Stimulated activated naive B cell treated with anti-CD40 and anti-IgM and Interleukin-4, amounts not matched to agents 10 μg/mL and 1 μg/mL and 100 μg/mL, for 72 hours (primary cell): ENCODE measurements at regions not wholly inside any gene's neighbourhood (a gene's known extent, or its start where the extent isn't known, plus 50 kb on each side); places are given as distances from the start of the nearest gene placed in this dataset.
"Not testable (repeated sequence)": the region's sequence is repeated elsewhere in the genome, so short reads cannot be mapped to it uniquely, and the experiment has no call there.

Source experiments
- ATAC-seq, 2 donors: fragments of 150-1000 bp; cut with Tn5 transposase; replicated peaks; 2 replicates each; pipeline ENCODE4 v1.10.0; 2021; ENCODE audit warnings: moderate library complexity in 1 of 2
- DNase-seq: peaks from one replicate; pipeline ENCODE4 v3.0.0; 2021
- H3K27ac Mint-ChIP-seq: one replicate; pipeline ENCODE4 v1.8.0; 2022; ENCODE audit warnings: mild to moderate bottlenecking, mixed read lengths
- H3K27me3 Mint-ChIP-seq, 2 donors: one replicate each; pipeline ENCODE4 v1.8.0; 2022; ENCODE audit warnings: mixed read lengths in 2 of 2
- H3K36me3 Mint-ChIP-seq, 2 donors: one replicate each; pipeline ENCODE4 v1.8.0; 2022; ENCODE audit warnings: mixed read lengths in 2 of 2, mild to moderate bottlenecking in 1 of 2
- H3K4me1 Mint-ChIP-seq, 2 donors: one replicate each; pipeline ENCODE4 v1.8.0; 2022; ENCODE audit warnings: mixed read lengths in 2 of 2, mild to moderate bottlenecking in 1 of 2
- H3K4me3 Mint-ChIP-seq, 2 donors: one replicate each; pipeline ENCODE4 v1.8.0; 2022; ENCODE audit warnings: mild to moderate bottlenecking in 2 of 2, mixed read lengths in 2 of 2, moderate library complexity in 1 of 2
- H3K9me3 Mint-ChIP-seq, 2 donors: one replicate each; pipeline ENCODE4 v1.8.0; 2022; ENCODE audit warnings: mixed read lengths in 2 of 2, mild to moderate bottlenecking in 1 of 2

DNA sequence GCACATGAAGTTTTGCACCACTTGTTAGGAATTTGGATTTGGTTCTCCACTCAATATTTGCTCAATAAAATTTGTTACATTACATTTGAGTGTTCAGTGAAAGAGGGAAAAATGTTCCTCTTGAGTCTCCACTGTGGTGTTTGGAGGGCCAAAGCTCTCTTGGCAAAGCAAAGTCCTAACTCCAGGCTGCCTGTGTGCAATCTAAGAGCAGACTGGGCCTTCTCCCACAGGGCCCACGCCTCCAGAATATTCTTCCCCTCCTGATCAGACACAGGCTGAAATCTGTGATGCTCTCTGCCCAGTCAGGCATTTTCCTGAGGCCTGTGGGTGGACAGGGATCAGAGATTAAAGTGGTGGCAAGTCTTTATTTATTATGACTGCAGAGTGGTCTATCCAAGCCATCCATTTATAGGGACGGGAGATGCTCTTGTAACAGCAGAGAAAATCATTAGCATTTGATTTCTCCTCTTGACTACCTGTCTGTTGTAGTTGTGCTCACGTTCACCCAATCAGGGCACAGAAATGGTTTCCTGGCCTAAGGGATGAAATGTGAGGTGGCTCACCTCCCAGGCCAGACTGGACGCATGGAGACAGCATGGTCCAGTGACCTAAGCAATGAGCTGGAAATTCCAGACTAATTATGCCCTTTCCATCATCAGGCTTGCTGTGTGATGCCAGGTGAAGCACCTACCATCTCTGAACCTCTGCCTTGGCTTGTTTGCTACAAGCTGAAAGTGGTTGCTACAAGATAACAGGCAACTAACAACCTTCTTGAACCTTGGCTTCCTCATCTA is 147.1 kb upstream of the NRBF2 start:
- H3K9me3 Mint-ChIP-seq: no peaks in the 10 kb centered on the region
- H3K36me3 Mint-ChIP-seq: no peaks in the 10 kb centered on the region
- H3K4me1 Mint-ChIP-seq: peaks cover 0 to 2% of the 10 kb centered on the region in 2 donors
- H3K27ac Mint-ChIP-seq: peak overlapping the region; percentile 31
- peaks cover 7 to 27% of the 10 kb centered on the region in 2 donors for H3K27me3 Mint-ChIP-seq
- DNase-seq: no peak
- no peak for ATAC-seq
- H3K4me3 Mint-ChIP-seq: no peak overlapping the region

DNA sequence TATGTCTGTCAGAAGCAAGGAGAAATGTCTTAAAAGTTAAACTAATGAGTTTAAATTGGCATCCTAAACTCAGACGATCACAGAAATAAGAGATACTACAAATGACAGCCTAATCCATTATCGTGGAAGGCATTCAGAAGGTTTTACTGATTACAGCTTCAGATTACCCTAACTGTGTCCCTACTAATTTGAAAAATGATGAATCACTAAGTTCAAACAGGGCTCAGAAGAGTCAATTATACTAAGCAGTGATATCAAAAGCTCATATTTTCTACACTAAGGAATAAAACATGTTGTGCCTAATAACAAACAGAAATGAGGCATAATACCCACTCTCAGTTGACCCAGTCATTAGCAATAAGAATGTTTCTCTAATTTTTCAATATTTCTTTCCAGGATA is 152.0 kb upstream of the NRBF2 start:
- no peak for ATAC-seq
- H3K27ac Mint-ChIP-seq: no peak overlapping the region

DNA sequence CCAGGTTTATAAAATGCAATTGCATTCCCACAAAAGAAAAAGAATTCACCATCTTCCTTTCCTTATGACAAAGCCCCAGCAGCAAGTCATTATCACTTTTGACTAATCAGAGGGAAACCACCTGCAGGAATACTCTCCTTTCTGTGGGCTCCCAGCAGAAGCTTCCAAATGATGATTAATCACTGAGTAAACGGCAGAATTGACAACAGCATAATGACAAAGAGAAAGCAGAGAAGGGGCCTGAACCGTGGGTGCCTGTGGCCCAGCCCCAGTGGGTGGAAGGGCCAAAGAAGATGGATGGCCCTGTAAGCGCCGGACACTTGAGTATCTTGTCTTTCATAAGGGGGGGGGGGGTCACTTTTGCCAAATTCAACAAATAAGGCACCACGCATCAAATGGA is 152.4 kb upstream of the NRBF2 start:
- H3K36me3 Mint-ChIP-seq: no peaks in the 10 kb centered on the region
- no peak overlapping the region for H3K27ac Mint-ChIP-seq
- peaks cover 0 to 11% of the 10 kb centered on the region in 2 donors for H3K27me3 Mint-ChIP-seq
- ATAC-seq (peak in 1 of 2 donors; percentile 42), DNase-seq (no peak)
- H3K4me3 Mint-ChIP-seq: no peak overlapping the region
- H3K9me3 Mint-ChIP-seq: peaks cover 3 to 4% of the 10 kb centered on the region in 2 donors
- H3K4me1 Mint-ChIP-seq: peaks cover 0 to 2% of the 10 kb centered on the region in 2 donors

More for the DNA sequence above, 152.0 kb upstream of the NRBF2 start:
- no peak for DNase-seq
- H3K27me3 Mint-ChIP-seq: peaks cover 0 to 11% of the 10 kb centered on the region in 2 donors
- H3K9me3 Mint-ChIP-seq: peaks cover 3 to 4% of the 10 kb centered on the region in 2 donors
- peaks cover 0 to 2% of the 10 kb centered on the region in 2 donors for H3K4me1 Mint-ChIP-seq
- no peaks in the 10 kb centered on the region for H3K36me3 Mint-ChIP-seq
- H3K4me3 Mint-ChIP-seq: no peak overlapping the region

DNA sequence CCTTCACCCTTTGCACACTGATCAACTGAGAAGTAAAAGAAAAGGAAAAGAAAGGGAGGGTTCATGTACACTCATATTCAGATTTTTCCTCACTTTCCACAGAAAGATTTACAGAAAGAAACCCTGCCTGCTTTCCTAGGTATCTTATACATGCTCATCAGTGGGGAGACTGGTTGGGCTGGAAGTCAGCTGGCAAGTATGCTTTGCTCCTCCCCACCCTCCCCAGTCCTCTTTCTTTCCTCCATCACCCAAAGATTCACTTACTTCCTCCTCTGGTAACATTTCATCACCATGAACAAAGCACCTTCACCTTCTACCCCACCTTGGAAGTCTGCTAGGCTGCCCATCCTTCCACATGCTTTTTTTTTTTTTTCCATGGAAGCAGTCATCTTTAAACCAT is 153.2 kb upstream of the NRBF2 start:
- Mint-ChIP-seq H3K4me3 (no peak overlapping the region), H3K4me1 (peaks cover 3 to 6% of the 10 kb centered on the region in 2 donors), H3K27me3 (peaks cover 4 to 10% of the 10 kb centered on the region in 2 donors), H3K36me3 (peaks cover 7% of the 10 kb centered on the region in 2 donors), H3K9me3 (peaks cover 10% of the 10 kb centered on the region in 2 donors), H3K27ac (no peak overlapping the region)
- DNase-seq: no peak
- ATAC-seq: no peak

DNA sequence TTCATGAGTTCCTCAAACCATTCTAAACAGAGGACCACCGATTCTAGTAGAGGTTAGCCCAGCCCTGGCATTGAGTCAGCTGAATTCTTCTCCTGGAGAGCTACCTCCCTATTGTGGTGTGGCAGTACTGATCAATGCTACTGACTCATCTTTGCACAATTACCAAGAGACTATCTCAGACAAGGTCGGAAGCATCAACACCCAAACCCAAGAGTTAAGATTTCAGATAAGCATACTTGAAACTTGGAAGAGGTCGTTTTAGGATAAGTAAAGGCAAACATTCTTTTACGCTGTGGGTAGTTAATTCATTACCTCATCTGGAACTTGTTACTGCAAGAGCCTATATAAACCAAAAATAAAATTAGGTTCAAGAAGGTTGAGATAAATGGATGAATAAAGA is 154.6 kb upstream of the NRBF2 start:
- Mint-ChIP-seq H3K4me3 (no peak overlapping the region), H3K27ac (no peak overlapping the region), H3K4me1 (peaks cover 5 to 9% of the 10 kb centered on the region in 2 donors), H3K27me3 (peaks cover 6% of the 10 kb centered on the region in 2 donors), H3K36me3 (peaks cover 7 to 8% of the 10 kb centered on the region in 2 donors), H3K9me3 (peaks cover 12 to 14% of the 10 kb centered on the region in 2 donors)
- DNase-seq: no peak
- no peak for ATAC-seq

DNA sequence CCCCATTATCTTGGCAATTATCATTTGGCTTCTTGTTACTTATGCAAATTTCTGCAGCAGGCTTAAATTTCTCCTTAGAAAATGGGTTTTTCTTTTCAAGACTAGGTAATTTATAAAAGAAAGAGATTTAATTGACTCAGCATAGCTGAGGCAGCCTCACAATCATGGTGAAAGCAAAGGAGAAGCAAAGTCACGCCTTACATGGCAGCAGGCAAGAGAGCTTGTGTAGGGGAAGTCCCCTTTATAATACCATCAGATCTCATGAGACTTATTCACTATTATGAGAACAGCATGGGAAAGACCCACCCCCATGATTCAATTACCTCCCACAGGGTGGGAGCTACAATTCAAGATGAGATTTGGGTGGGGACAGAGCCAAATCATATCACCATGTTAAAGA is 158.3 kb upstream of the NRBF2 start:
- H3K4me1 Mint-ChIP-seq, DNase-seq, H3K4me3 Mint-ChIP-seq, H3K27me3 Mint-ChIP-seq, H3K27ac Mint-ChIP-seq: not testable (repeated sequence)
- ATAC-seq: peak in 1 of 2 donors; percentile 36
- H3K9me3 Mint-ChIP-seq: peaks cover 18% of the 10 kb centered on the region in 2 donors
- H3K36me3 Mint-ChIP-seq: peaks cover 9 to 13% of the 10 kb centered on the region in 2 donors

DNA sequence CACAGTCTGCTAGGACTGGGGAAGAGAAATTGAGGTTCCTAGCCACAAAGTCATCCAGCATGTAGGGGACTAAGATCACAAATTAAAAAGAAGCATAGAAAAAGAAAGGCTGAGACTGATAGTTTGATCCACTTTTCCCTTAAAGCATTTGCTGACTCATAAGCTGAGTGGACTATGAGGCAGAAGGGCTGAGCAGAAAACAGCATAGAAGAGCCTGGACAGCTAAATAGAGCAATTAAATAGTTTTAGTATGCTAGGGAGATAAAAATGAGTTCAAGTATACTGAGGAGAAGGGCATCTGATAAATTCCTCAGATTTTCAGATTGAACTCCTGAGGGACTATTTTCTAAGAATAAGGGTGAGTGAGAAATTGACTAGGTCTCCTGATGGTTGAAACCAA is 155.9 kb upstream of the EGR2 start:
- H3K36me3 Mint-ChIP-seq: peaks cover 9 to 13% of the 10 kb centered on the region in 2 donors
- peaks cover 18% of the 10 kb centered on the region in 2 donors for H3K9me3 Mint-ChIP-seq
- H3K27me3 Mint-ChIP-seq: peaks cover 8 to 22% of the 10 kb centered on the region in 2 donors
- H3K4me3 Mint-ChIP-seq: no peak overlapping the region
- H3K27ac Mint-ChIP-seq: no peak overlapping the region
- no peak for ATAC-seq
- no peak for DNase-seq
- peaks cover 3 to 9% of the 10 kb centered on the region in 2 donors for H3K4me1 Mint-ChIP-seq

DNA sequence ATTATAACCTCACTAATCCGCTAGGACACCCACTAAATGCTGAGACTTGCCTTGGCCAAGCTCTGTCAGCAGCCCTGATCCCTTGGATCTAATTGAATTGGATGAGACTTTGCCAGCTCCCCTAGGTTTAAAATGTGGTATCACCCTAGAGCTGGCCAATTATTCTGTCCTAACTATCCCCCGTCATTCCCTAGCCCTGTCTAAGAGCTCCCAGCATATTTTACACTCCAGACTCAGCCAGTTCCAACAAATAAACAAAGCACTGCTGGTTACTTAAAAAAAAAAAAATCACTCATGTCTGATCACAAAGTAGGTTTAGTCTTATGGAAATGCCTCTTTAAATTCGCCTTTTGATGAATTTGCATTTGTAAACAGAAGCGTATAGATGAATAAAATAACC is 147.9 kb upstream of the EGR2 start:
- DNase-seq (no peak), ATAC-seq (no peak)
- H3K27ac Mint-ChIP-seq: no peak overlapping the region
- H3K4me1 Mint-ChIP-seq: no peaks in the 10 kb centered on the region
- no peaks in the 10 kb centered on the region for H3K36me3 Mint-ChIP-seq
- peaks cover 9 to 49% of the 10 kb centered on the region in 2 donors for H3K27me3 Mint-ChIP-seq
- H3K9me3 Mint-ChIP-seq: peaks cover 1 to 3% of the 10 kb centered on the region in 2 donors
- no peak overlapping the region for H3K4me3 Mint-ChIP-seq

DNA sequence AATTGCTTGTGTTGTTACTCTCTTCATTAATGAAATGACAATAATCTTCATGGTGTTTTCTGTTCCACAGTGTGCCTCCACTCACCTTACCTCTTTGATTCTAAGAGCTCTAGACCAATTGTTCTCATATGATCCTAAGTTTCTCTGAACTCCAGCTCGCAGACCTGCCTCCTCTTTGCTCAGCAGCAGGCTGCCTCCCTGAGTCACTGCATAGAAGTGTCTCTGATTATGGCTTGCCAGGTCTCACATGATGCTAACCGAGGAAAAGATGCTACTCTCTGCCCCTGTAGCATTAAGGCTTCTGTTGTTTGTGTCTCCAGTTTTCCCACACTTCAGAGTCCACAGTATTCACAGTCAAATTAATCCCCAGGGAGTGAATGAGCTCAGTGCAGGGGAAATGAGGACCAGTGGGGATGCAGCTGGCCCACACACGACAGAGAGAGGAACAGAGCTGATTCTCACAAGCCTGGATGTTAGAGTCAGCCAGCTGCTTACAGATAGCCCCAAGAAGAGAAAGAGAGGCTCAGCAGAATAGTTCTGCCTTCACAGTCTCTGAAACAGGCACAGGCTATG is 145.9 kb upstream of the EGR2 start:
- Mint-ChIP-seq H3K27me3 (peaks cover 6 to 33% of the 10 kb centered on the region in 2 donors), H3K4me3 (no peak overlapping the region), H3K4me1 (no peaks in the 10 kb centered on the region), H3K27ac (no peak overlapping the region), H3K36me3 (no peaks in the 10 kb centered on the region), H3K9me3 (peaks cover 1 to 3% of the 10 kb centered on the region in 2 donors)
- DNase-seq (no peak), ATAC-seq (no peak)

DNA sequence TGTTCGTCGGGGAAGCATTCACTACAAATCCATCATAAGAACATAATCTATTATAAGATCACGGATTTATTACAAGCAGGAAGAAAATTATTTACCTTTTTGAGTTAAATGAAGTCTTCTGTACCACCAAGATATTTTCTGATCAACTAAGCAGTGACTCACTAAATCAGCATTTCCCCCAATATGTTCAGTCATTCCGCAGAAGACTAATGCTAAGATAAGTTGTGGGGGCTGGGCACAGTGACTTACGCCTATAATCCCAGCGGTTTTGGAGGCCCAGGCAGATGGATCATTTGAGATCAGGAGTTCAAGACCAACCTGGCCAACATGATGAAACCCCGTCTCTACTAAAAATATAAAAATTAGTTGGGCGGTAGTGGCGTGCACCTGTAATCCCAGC is 144.2 kb upstream of the EGR2 start:
- Mint-ChIP-seq H3K4me3 (no peak overlapping the region), H3K9me3 (peaks cover 1 to 3% of the 10 kb centered on the region in 2 donors), H3K27ac (no peak overlapping the region), H3K36me3 (no peaks in the 10 kb centered on the region), H3K4me1 (no peaks in the 10 kb centered on the region), H3K27me3 (peaks cover 4 to 32% of the 10 kb centered on the region in 2 donors)
- DNase-seq (no peak), ATAC-seq (no peak)

DNA sequence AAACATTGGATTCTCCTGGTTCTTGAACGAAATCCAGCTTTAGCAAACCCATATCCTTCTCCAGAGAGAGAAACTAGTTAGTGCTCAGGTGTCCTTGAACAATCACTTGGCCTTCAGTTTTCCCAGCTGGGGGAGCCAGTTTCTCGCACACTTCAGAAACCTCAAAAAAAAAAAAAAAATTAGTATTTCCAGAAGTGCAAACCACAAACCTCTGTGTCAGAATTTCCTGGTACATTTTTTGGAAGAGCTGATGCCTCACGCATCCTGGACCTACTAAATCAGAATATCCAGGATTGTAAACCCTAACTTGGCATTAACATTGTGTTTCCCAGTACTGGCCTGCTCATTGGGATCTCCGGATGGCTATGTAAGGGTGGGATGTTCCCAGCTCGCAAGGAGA is 143.4 kb upstream of the EGR2 start:
- ATAC-seq (no peak), DNase-seq (no peak)
- H3K4me1 Mint-ChIP-seq: no peaks in the 10 kb centered on the region
- H3K4me3 Mint-ChIP-seq: no peak overlapping the region
- H3K9me3 Mint-ChIP-seq: peaks cover 1 to 3% of the 10 kb centered on the region in 2 donors
- no peaks in the 10 kb centered on the region for H3K36me3 Mint-ChIP-seq
- peaks cover 4 to 32% of the 10 kb centered on the region in 2 donors for H3K27me3 Mint-ChIP-seq
- no peak overlapping the region for H3K27ac Mint-ChIP-seq

DNA sequence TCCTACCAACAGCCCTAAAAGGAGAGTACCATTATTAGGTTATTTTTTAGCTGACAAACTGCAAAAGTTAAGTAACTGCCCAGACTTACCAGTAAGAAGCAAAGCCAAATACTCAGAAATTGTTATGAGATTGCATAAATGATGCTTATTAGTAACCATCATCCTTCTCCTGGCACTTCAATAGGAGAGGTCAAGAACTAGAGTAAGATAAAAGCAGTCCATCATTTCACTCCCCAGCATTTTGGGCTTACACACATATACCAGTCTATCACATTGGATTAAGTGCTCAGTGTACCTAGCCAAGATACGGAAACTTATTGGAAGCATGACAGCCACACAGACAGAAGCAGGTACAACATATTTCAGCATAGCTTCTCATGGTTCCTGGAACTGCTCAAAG is 142.8 kb upstream of the EGR2 start:
- Mint-ChIP-seq H3K9me3 (peaks cover 0 to under 1% of the 10 kb centered on the region in 2 donors), H3K27ac (no peak overlapping the region), H3K4me3 (no peak overlapping the region), H3K36me3 (no peaks in the 10 kb centered on the region), H3K27me3 (peaks cover 1 to 28% of the 10 kb centered on the region in 2 donors), H3K4me1 (no peaks in the 10 kb centered on the region)
- ATAC-seq (no peak), DNase-seq (no peak)

DNA sequence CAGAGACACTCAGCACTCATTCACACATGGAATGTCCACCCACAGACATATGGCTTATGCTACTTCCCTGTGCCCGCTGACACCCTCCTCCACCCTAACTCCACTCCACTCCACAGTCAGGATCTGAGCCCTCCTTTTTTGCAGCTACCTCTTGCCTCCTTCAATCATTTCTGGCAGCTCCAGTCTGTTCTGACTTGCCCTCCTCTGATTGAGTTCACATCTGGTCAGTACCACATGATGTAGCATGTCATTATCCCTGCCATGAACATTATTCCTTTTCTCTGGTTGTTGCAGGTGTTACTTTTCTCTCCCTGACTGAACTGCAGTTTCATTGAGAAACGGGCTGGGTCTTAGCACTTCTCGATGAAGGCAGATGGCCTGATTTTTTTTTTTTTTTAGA is 130.1 kb upstream of the EGR2 start:
- Mint-ChIP-seq H3K36me3 (peaks cover 0 to 5% of the 10 kb centered on the region in 2 donors), H3K4me3 (no peak overlapping the region), H3K27me3 (peaks cover 4 to 15% of the 10 kb centered on the region in 2 donors), H3K9me3 (peaks cover 0 to 5% of the 10 kb centered on the region in 2 donors), H3K4me1 (no peaks in the 10 kb centered on the region), H3K27ac (no peak overlapping the region)
- ATAC-seq: no peak
- DNase-seq: no peak

DNA sequence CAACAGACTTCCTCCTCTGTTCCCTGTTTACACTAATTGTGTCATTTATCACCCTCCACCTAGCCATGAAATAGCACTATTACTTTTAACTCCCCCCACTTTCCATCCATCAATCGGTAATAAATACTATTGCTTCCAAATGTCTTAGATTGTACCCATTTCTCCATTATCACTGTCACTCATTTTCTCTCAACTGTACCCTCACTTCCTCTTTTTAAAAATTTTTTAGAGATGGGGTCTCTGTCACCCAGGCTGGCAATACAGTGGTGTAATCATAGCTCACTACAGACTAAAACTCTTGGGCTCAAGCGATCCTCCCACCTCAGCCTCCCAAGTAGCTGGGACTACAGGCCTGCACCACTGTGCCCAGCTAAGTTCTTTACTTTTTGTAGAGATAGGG is 123.5 kb upstream of the EGR2 start:
- ATAC-seq (no peak), DNase-seq (no peak)
- H3K27me3 Mint-ChIP-seq: peaks cover 6 to 9% of the 10 kb centered on the region in 2 donors
- H3K36me3 Mint-ChIP-seq: no peaks in the 10 kb centered on the region
- no peaks in the 10 kb centered on the region for H3K9me3 Mint-ChIP-seq
- H3K4me3 Mint-ChIP-seq: no peak overlapping the region
- peaks cover 2 to 6% of the 10 kb centered on the region in 2 donors for H3K4me1 Mint-ChIP-seq
- H3K27ac Mint-ChIP-seq: no peak overlapping the region

DNA sequence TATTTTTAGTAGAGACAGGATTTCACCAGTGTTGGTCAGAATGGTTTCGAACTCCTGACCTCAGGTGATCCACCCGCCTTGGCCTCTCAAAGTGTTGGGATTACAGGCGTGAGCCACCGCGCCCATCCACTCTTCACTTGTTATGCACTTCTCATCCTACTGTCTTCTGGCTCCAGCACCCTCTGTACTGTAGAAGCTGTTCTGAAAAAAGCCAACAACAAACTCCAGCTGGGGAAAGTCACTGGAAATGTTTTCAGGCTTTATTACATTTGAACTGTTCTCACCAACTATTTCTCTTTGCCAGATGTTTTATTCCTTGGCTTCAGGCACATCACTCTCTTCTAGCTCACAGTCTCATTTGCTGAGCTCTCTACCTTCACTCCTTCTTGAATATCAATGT is 122.5 kb upstream of the EGR2 start:
- H3K4me1 Mint-ChIP-seq: peaks cover 4 to 6% of the 10 kb centered on the region in 2 donors
- ATAC-seq (no peak), DNase-seq (no peak)
- H3K4me3 Mint-ChIP-seq: no peak overlapping the region
- no peaks in the 10 kb centered on the region for H3K36me3 Mint-ChIP-seq
- no peaks in the 10 kb centered on the region for H3K9me3 Mint-ChIP-seq
- H3K27ac Mint-ChIP-seq: no peak overlapping the region
- peaks cover 6 to 13% of the 10 kb centered on the region in 2 donors for H3K27me3 Mint-ChIP-seq
